Activated naive CD4-positive, alpha-beta T cell treated with Interleukin-2 at 50 U/mL for 16 hours (primary cell): ENCODE measurements at regions not wholly inside any gene's neighbourhood (a gene's known extent, or its start where the extent isn't known, plus 50 kb on each side); places are given as distances from the start of the nearest gene placed in this dataset.

ENCODE experiments used
- DNase-seq: peaks from one replicate; pipeline ENCODE4 v3.0.0-alpha.2; 2020

- DNase-seq: no peak
These were observed 1475.4 kb downstream of the BRD1 start for GRCh38 chr22:48352086-48352911.

- DNase-seq: no peak
These were observed 1476.1 kb downstream of the BRD1 start for GRCh38 chr22:48351376-48352085.

GRCh38 chr22:48350456-48350855 lies 1477.2 kb downstream of the BRD1 start:
- no peak for DNase-seq

- no peak for DNase-seq
These were observed 1478.8 kb downstream of the BRD1 start for GRCh38 chr22:48348855-48349254.

GRCh38 chr22:48347311-48347710 lies 1480.4 kb downstream of the BRD1 start:
- DNase-seq: no peak

GRCh38 chr22:48346911-48347310 lies 1480.8 kb downstream of the BRD1 start:
- no peak for DNase-seq

GRCh38 chr22:48346311-48346710 lies 1481.4 kb downstream of the BRD1 start:
- no peak for DNase-seq

- no peak for DNase-seq
These were observed 1482.0 kb downstream of the BRD1 start for GRCh38 chr22:48345631-48346030.

GRCh38 chr22:48343461-48343860 lies 1484.2 kb downstream of the BRD1 start:
- DNase-seq: no peak

GRCh38 chr22:48342732-48343131 lies 1484.9 kb downstream of the BRD1 start:
- no peak for DNase-seq

- no peak for DNase-seq
These were observed 1485.7 kb downstream of the BRD1 start for GRCh38 chr22:48342016-48342415.

- DNase-seq: no peak
These were observed 1486.7 kb downstream of the BRD1 start for GRCh38 chr22:48340727-48341709.

GRCh38 chr22:48340191-48340590 lies 1487.5 kb downstream of the BRD1 start:
- no peak for DNase-seq

- no peak for DNase-seq
These were observed 1488.6 kb downstream of the BRD1 start for GRCh38 chr22:48338793-48339705.

- DNase-seq: no peak
These were observed 1489.5 kb downstream of the BRD1 start for GRCh38 chr22:48337957-48338792.

GRCh38 chr22:48336339-48337060 lies 1491.2 kb downstream of the BRD1 start:
- DNase-seq: no peak

- DNase-seq: no peak
These were observed 1492.1 kb downstream of the BRD1 start for GRCh38 chr22:48335442-48336139.

- DNase-seq: no peak
These were observed 1492.7 kb downstream of the BRD1 start for GRCh38 chr22:48334971-48335370.
